Neutrophil (primary cell): ENCODE measurements at regions not wholly inside any gene's neighbourhood (a gene's known extent, or its start where the extent isn't known, plus 50 kb on each side); places are given as distances from the start of the nearest gene placed in this dataset.

ENCODE experiments used
- H3K27ac ChIP-seq: fragments of 200-600 bp; sonication (generic); 2 replicates; pipeline ENCODE4 v1.5.1; 2016; ENCODE audit warnings: mild to moderate bottlenecking, moderate library complexity
- H3K27me3 ChIP-seq: fragments of 200-600 bp; sonication (generic); 2 replicates; pipeline ENCODE4 v1.6.0; 2016; ENCODE audit warnings: mild to moderate bottlenecking
- H3K36me3 ChIP-seq: fragments of 200-600 bp; sonication (generic); 2 replicates; pipeline ENCODE4 v1.5.1; 2017
- H3K4me1 ChIP-seq, 2 experiments: fragments of 200-600 bp in 1 of 2; sonication (generic) in 1 of 2; 1 replicate in 1 of 2; 2 replicates in 1 of 2; pipeline versions ENCODE4 v1.5.1 to v1.6.1; 2013 to 2016; ENCODE audit warnings: low read depth in 1 of 2, low read length in 1 of 2, mild to moderate bottlenecking in 1 of 2, moderate library complexity in 1 of 2; ENCODE audit not compliant: control insufficient read depth in 1 of 2, insufficient read depth in 1 of 2
- H3K4me3 ChIP-seq, 2 experiments: fragments of 200-600 bp in 1 of 2; sonication (generic) in 1 of 2; 1 replicate in 1 of 2; 2 replicates in 1 of 2; pipeline ENCODE4 v1.5.1; 2013 to 2016; ENCODE audit warnings: low read depth in 1 of 2, low read length in 1 of 2, mild to moderate bottlenecking in 1 of 2, moderate library complexity in 1 of 2
- H3K9me3 ChIP-seq: fragments of 200-600 bp; sonication (generic); 2 replicates; pipeline ENCODE4 v1.5.1; 2016
- TF ChIP-seq, protein P1 (sequence below): fragments of 200-600 bp; sonication (generic); IDR thresholded peaks from 2 replicates; pipeline ENCODE4 v1.5.1; 2016; ENCODE audit warnings: antibody characterized with exemption

DNA sequence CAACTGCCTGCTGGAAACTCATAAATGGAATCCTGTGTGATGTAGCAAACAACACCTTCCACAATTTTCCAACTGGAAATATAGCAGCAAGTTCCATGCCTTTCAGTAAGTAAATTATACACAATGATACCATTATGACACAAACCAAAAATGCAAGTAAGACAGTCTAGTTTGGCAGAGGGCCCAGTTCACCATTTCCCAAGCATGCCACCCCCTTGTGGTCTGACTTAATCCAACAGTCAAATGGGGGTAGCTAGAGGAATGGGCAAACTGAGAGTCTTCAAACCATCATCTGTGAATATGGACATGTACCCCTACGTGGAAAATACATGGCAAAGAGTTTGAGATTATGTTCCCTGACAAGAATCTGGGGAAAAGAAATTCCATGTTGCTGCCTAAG lies 137.6 kb upstream of the VWC2 start:
- H3K4me1 ChIP-seq, result peaks cover 0 to 10% of the 10 kb centered on the region in 2 experiments
- no peak overlapping the region for H3K4me3 ChIP-seq
- no peaks in the 10 kb centered on the region for H3K36me3 ChIP-seq
- TF ChIP-seq, protein P1, sequence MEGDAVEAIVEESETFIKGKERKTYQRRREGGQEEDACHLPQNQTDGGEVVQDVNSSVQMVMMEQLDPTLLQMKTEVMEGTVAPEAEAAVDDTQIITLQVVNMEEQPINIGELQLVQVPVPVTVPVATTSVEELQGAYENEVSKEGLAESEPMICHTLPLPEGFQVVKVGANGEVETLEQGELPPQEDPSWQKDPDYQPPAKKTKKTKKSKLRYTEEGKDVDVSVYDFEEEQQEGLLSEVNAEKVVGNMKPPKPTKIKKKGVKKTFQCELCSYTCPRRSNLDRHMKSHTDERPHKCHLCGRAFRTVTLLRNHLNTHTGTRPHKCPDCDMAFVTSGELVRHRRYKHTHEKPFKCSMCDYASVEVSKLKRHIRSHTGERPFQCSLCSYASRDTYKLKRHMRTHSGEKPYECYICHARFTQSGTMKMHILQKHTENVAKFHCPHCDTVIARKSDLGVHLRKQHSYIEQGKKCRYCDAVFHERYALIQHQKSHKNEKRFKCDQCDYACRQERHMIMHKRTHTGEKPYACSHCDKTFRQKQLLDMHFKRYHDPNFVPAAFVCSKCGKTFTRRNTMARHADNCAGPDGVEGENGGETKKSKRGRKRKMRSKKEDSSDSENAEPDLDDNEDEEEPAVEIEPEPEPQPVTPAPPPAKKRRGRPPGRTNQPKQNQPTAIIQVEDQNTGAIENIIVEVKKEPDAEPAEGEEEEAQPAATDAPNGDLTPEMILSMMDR, result no peak
- H3K27ac ChIP-seq, result no peak overlapping the region
- no peaks in the 10 kb centered on the region for H3K9me3 ChIP-seq
- H3K27me3 ChIP-seq, result no peaks in the 10 kb centered on the region

DNA sequence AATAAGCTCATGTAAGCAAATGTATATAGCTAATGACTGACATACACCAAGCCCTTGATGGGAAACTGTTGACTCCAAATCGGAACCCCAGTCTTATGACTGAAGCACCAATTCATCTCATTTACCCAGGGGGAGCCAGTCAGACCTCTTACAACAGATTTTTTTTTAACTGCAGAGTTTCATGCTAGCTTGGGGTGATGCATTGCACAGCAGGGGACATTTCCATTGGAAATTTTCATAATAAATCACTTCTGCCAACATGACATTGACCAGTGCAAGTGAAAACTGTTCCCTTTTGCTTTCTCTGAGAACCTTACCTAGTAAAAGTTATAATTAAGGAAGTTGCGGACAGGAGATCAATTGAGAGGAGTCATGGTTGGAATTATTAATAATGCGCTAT lies 137.0 kb upstream of the VWC2 start:
- H3K27me3 ChIP-seq, result no peaks in the 10 kb centered on the region
- H3K4me1 ChIP-seq, result peaks cover 0 to 10% of the 10 kb centered on the region in 2 experiments
- no peak overlapping the region for H3K27ac ChIP-seq
- no peaks in the 10 kb centered on the region for H3K36me3 ChIP-seq
- no peaks in the 10 kb centered on the region for H3K9me3 ChIP-seq
- no peak overlapping the region for H3K4me3 ChIP-seq
- TF ChIP-seq, protein P1, result no peak

DNA sequence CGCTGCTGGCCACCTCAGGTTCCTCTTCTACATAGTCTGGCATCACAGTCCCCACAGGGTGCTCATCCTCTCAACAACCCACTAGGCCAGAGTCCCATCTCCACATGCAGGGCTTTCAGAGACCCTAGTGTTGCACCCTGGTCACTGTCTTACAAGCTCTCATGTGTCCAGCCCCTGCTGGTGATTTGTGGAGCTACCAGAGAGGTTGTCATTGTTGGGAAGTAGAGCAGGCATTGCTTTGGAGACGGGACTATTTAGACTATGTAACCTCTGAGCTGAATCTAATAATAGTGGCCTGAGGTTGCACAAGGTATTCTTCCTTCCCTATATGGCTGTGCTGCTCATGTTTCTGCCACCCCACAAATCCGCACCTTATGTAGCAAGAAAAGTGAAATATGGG lies 135.3 kb upstream of the VWC2 start:
- H3K36me3 ChIP-seq, result no peaks in the 10 kb centered on the region
- no peaks in the 10 kb centered on the region for H3K9me3 ChIP-seq
- H3K4me3 ChIP-seq, result no peak overlapping the region
- peaks cover 0 to 10% of the 10 kb centered on the region in 2 experiments for H3K4me1 ChIP-seq
- TF ChIP-seq, protein P1, result no peak
- H3K27me3 ChIP-seq, result no peaks in the 10 kb centered on the region
- H3K27ac ChIP-seq, result peak overlapping the region; percentile 38

- Histone ChIP-seq H3K27ac (no peak overlapping the region), H3K4me1 (peaks cover 0 to 10% of the 10 kb centered on the region in 2 experiments), H3K9me3 (no peaks in the 10 kb centered on the region), H3K36me3 (no peaks in the 10 kb centered on the region), H3K27me3 (no peaks in the 10 kb centered on the region), H3K4me3 (no peak overlapping the region)
- TF ChIP-seq, protein P1, result no peak
Observed at GRCh38 chr7:49639068-49639593, 134.3 kb upstream of the VWC2 start.

- no peak overlapping the region for H3K4me3 ChIP-seq
- peaks cover 0 to 10% of the 10 kb centered on the region in 2 experiments for H3K4me1 ChIP-seq
- no peaks in the 10 kb centered on the region for H3K27me3 ChIP-seq
- H3K27ac ChIP-seq, result no peak overlapping the region
- TF ChIP-seq, protein P1, result no peak
- H3K9me3 ChIP-seq, result no peaks in the 10 kb centered on the region
- no peaks in the 10 kb centered on the region for H3K36me3 ChIP-seq
Observed at GRCh38 chr7:49639808-49640207, 133.6 kb upstream of the VWC2 start.

- H3K27ac ChIP-seq, result no peak overlapping the region
- TF ChIP-seq, protein P1, result no peak
- no peaks in the 10 kb centered on the region for H3K27me3 ChIP-seq
- no peaks in the 10 kb centered on the region for H3K9me3 ChIP-seq
- peaks cover 0 to 7% of the 10 kb centered on the region in 2 experiments for H3K4me1 ChIP-seq
- H3K36me3 ChIP-seq, result no peaks in the 10 kb centered on the region
- H3K4me3 ChIP-seq, result no peak overlapping the region
Observed at GRCh38 chr7:49643321-49643720, 130.1 kb upstream of the VWC2 start.
